Astrocyte (in vitro differentiated cells and primary cell): ENCODE measurements at regions not wholly inside any gene's neighbourhood (a gene's known extent, or its start where the extent isn't known, plus 50 kb on each side); places are given as distances from the start of the nearest gene placed in this dataset.

Experiments used
- DNase-seq: peaks from one replicate; pipeline ENCODE4 v3.0.0-alpha.2; 2010; ENCODE audit warnings: low read depth
- FAIRE-seq: peaks from 2 replicates; lab custom pipeline; 2011; peaks lifted over from hg19 to GRCh38; lab: Jason Lieb, UNC
- H2AFZ ChIP-seq: 2 replicates; pipeline ENCODE4 v1.6.0; 2012; ENCODE audit warnings: low read depth, low read length, inconsistent platforms
- H3K27ac ChIP-seq: 2 replicates; pipeline ENCODE4 v1.5.1; 2011; ENCODE audit warnings: low read depth, low read length, inconsistent platforms
- H3K27me3 ChIP-seq: 2 replicates; pipeline ENCODE4 v1.6.0; 2011; ENCODE audit warnings: low read length, inconsistent platforms; ENCODE audit not compliant: insufficient read depth
- H3K36me3 ChIP-seq: 2 replicates; pipeline ENCODE4 v1.5.1; 2011; ENCODE audit warnings: low read length, inconsistent platforms; ENCODE audit not compliant: insufficient read depth
- H3K4me1 ChIP-seq: 2 replicates; pipeline ENCODE4 v1.5.1; 2011; ENCODE audit warnings: low read length, inconsistent platforms; ENCODE audit not compliant: insufficient read depth
- H3K4me2 ChIP-seq: 2 replicates; pipeline ENCODE4 v1.6.0; 2012; ENCODE audit warnings: low read length, inconsistent platforms
- H3K4me3 ChIP-seq: 2 replicates; pipeline ENCODE4 v1.5.1; 2011; ENCODE audit warnings: low read depth, mild to moderate bottlenecking, low read length, inconsistent platforms; ENCODE audit not compliant: insufficient read depth
- H3K79me2 ChIP-seq: 2 replicates; pipeline ENCODE4 v1.6.0; 2012; ENCODE audit warnings: mild to moderate bottlenecking, low read length, inconsistent platforms; ENCODE audit not compliant: insufficient read depth
- H3K9ac ChIP-seq: 2 replicates; pipeline ENCODE4 v1.6.0; 2012; ENCODE audit warnings: mild to moderate bottlenecking, low read length, inconsistent platforms
- H3K9me3 ChIP-seq: 2 replicates; pipeline ENCODE4 v1.5.1; 2012; ENCODE audit warnings: low read depth, mild to moderate bottlenecking, low read length, inconsistent platforms; ENCODE audit not compliant: insufficient read depth
- H4K20me1 ChIP-seq: 2 replicates; pipeline ENCODE4 v1.6.0; 2012; ENCODE audit warnings: low read length, inconsistent platforms; ENCODE audit not compliant: insufficient read depth
- H3K27ac Mint-ChIP-seq: one replicate; pipeline ENCODE4 v1.8.0; 2021; ENCODE audit warnings: mild to moderate bottlenecking, mixed read lengths; ENCODE audit not compliant: unreplicated experiment
- H3K27me3 Mint-ChIP-seq: one replicate; pipeline ENCODE4 v1.8.0; 2021; ENCODE audit warnings: low read depth, mixed read lengths; ENCODE audit not compliant: unreplicated experiment
- H3K36me3 Mint-ChIP-seq: one replicate; pipeline ENCODE4 v1.8.0; 2021; ENCODE audit warnings: low read depth, mixed read lengths; ENCODE audit not compliant: unreplicated experiment
- H3K4me1 Mint-ChIP-seq: one replicate; pipeline ENCODE4 v1.8.0; 2021; ENCODE audit warnings: low read depth, mixed read lengths; ENCODE audit not compliant: unreplicated experiment
- H3K4me3 Mint-ChIP-seq: one replicate; pipeline ENCODE4 v1.8.0; 2021; ENCODE audit warnings: mild to moderate bottlenecking, moderate library complexity, mixed read lengths; ENCODE audit not compliant: unreplicated experiment
- H3K9me3 Mint-ChIP-seq: one replicate; pipeline ENCODE4 v1.8.0; 2021; ENCODE audit warnings: mild to moderate bottlenecking, mixed read lengths; ENCODE audit not compliant: unreplicated experiment
- CTCF ChIP-seq: IDR thresholded peaks from 2 replicates; pipeline ENCODE4 v1.5.1; 2011; ENCODE audit warnings: low read depth, mild to moderate bottlenecking, inconsistent platforms, low read length, moderate library complexity; ENCODE audit not compliant: insufficient read depth
- EZH2 ChIP-seq: IDR thresholded peaks from 2 replicates; pipeline ENCODE4 v1.6.1; 2012; ENCODE audit warnings: mild to moderate bottlenecking, low read length, inconsistent platforms; ENCODE audit not compliant: insufficient read depth

- Histone ChIP-seq H3K27me3 (no peaks in the 10 kb centered on the region), H4K20me1 (no peaks in the 10 kb centered on the region), H3K4me1 (no peaks in the 10 kb centered on the region), H3K9me3 (no peaks in the 10 kb centered on the region), H2AFZ (no peak overlapping the region), H3K27ac (no peak overlapping the region), H3K4me2 (no peak overlapping the region), H3K79me2 (no peaks in the 10 kb centered on the region), H3K36me3 (no peaks in the 10 kb centered on the region), H3K9ac (no peak overlapping the region), H3K4me3 (no peak overlapping the region)
- TF ChIP-seq EZH2, result no peak
- no peak for TF ChIP-seq CTCF
- Mint-ChIP-seq H3K27ac (no peak overlapping the region), H3K36me3 (no peaks in the 10 kb centered on the region), H3K4me3 (no peak overlapping the region), H3K4me1 (peaks cover 6% of the 10 kb centered on the region), H3K9me3 (peaks cover 3% of the 10 kb centered on the region), H3K27me3 (no peaks in the 10 kb centered on the region)
- DNase-seq, result no peak
- no peak for FAIRE-seq
These were observed 590.3 kb upstream of the MIR17HG start for GRCh38 chr13:90757127-90757680.

- Histone ChIP-seq H3K36me3 (no peaks in the 10 kb centered on the region), H3K4me3 (no peak overlapping the region), H3K79me2 (no peaks in the 10 kb centered on the region), H3K27ac (no peak overlapping the region), H3K9me3 (no peaks in the 10 kb centered on the region), H3K4me1 (no peaks in the 10 kb centered on the region), H3K9ac (no peak overlapping the region), H2AFZ (no peak overlapping the region), H4K20me1 (no peaks in the 10 kb centered on the region), H3K4me2 (no peak overlapping the region), H3K27me3 (no peaks in the 10 kb centered on the region)
- no peaks in the 10 kb centered on the region for H3K36me3 Mint-ChIP-seq
- no peak for FAIRE-seq
- no peak for DNase-seq
- H3K27ac Mint-ChIP-seq, result no peak overlapping the region
- no peaks in the 10 kb centered on the region for H3K9me3 Mint-ChIP-seq
- H3K27me3 Mint-ChIP-seq, result no peaks in the 10 kb centered on the region
- H3K4me3 Mint-ChIP-seq, result no peak overlapping the region
- H3K4me1 Mint-ChIP-seq, result peaks cover 6% of the 10 kb centered on the region
- TF ChIP-seq CTCF, result no peak
These were observed 586.8 kb upstream of the MIR17HG start for GRCh38 chr13:90760639-90761038.

GRCh38 chr13:90763476-90764150 lies 583.9 kb upstream of the MIR17HG start:
- Mint-ChIP-seq H3K4me3 (no peak overlapping the region), H3K9me3 (no peaks in the 10 kb centered on the region), H3K36me3 (no peaks in the 10 kb centered on the region), H3K27me3 (no peaks in the 10 kb centered on the region), H3K4me1 (peaks cover 6% of the 10 kb centered on the region), H3K27ac (no peak overlapping the region)
- H3K27ac ChIP-seq, result no peak overlapping the region
- no peak for DNase-seq
- H3K36me3 ChIP-seq, result no peaks in the 10 kb centered on the region
- no peaks in the 10 kb centered on the region for H3K27me3 ChIP-seq
- H3K4me3 ChIP-seq, result no peak overlapping the region
- no peaks in the 10 kb centered on the region for H4K20me1 ChIP-seq
- H3K4me2 ChIP-seq, result no peak overlapping the region
- TF ChIP-seq CTCF, result no peak
- no peak for TF ChIP-seq EZH2
- FAIRE-seq, result no peak
- no peaks in the 10 kb centered on the region for H3K4me1 ChIP-seq
- no peaks in the 10 kb centered on the region for H3K9me3 ChIP-seq
- no peak overlapping the region for H2AFZ ChIP-seq
- H3K9ac ChIP-seq, result no peak overlapping the region
- H3K79me2 ChIP-seq, result no peaks in the 10 kb centered on the region
